GM21528 (cell line): ENCODE measurements at regions not wholly inside any gene's neighbourhood (a gene's known extent, or its start where the extent isn't known, plus 50 kb on each side); places are given as distances from the start of the nearest gene placed in this dataset.

Source experiments
- ATAC-seq: cut with Tn5 transposase; IDR thresholded peaks from one replicate; pipeline ENCODE4 v1.9.1; 2021; ENCODE audit warnings: mild to moderate bottlenecking, moderate library complexity; ENCODE audit not compliant: unreplicated experiment, low FRiP score

GRCh38 chr2:180497621-180498152, 482.7 kb upstream of the UBE2E3 start:
- ATAC-seq: no peak

DNA sequence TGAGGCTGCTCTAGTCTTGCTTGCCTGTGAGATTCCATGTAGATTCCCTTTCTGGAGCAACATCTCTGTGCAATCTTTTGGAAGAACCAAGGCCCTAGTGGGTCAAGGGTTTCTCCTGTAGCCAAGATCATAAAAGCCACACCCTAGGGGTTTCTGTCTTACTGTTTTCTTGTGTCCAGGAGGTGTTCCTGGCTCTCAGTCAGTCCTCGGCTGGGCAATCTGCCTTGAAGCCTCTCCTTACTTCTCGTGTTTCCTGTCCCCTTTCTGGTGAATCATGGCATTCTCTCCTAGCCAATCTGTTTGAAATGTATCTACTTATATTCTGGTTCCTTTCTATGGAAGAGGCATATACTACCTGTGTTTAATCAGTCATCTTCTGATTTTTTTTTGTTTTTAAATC, 484.8 kb upstream of the UBE2E3 start:
- no peak for ATAC-seq

DNA sequence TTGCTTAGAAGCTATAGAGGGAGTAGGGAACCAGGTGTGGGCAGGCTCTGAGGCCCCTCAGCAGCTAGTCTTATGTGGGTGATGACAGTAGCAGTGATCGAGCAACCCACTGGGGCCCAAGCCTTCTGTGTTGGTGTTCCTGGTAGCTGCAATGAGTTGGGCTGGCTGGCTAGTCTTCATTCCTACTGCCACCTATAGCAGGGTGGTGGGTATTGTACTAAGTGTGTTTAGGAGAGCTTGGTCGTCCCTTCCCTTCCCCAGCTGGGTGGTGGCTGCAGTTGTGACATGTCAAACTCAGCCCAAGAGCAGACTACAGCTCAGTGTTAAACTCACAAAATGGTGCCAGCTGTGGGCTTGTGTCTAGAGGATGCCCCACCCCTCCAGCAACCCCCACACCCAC, 486.1 kb upstream of the UBE2E3 start:
- ATAC-seq: no peak

- no peak for ATAC-seq
Observed at GRCh38 chr2:180482696-180483095, 475.6 kb upstream of the CWC22 start.

GRCh38 chr2:180481998-180482397, 474.9 kb upstream of the CWC22 start:
- ATAC-seq: no peak

DNA sequence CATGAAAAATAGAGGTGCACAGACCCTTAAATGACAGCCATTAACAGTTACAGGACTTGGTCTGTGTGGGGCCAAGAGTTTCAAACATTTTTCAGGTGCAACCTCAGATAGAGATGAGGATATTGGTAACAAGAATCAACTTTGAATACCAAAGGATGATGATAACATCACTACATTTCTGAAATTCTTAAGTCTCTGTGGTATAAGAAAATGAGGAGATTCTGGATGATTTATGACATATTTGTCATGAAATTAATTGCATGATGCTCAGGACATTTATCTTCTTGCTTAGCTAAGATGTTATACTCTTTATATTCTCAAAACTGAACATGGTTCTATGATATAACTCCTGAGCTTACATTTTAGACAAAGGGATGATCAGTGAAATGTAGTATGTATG, 471.8 kb upstream of the CWC22 start:
- ATAC-seq: no peak

- ATAC-seq: no peak
Observed at GRCh38 chr2:180474716-180475115, 467.6 kb upstream of the CWC22 start.

GRCh38 chr2:180473456-180473855, 466.4 kb upstream of the CWC22 start:
- no peak for ATAC-seq

GRCh38 chr2:180472133-180472532, 465.0 kb upstream of the CWC22 start:
- ATAC-seq: no peak

GRCh38 chr2:180463608-180464007, 456.5 kb upstream of the CWC22 start:
- no peak for ATAC-seq

GRCh38 chr2:180461761-180462160, 454.7 kb upstream of the CWC22 start:
- ATAC-seq: no peak

- ATAC-seq: no peak
Observed at GRCh38 chr2:180456801-180457200, 449.7 kb upstream of the CWC22 start.

GRCh38 chr2:180450841-180451240, 443.7 kb upstream of the CWC22 start:
- ATAC-seq: no peak

DNA sequence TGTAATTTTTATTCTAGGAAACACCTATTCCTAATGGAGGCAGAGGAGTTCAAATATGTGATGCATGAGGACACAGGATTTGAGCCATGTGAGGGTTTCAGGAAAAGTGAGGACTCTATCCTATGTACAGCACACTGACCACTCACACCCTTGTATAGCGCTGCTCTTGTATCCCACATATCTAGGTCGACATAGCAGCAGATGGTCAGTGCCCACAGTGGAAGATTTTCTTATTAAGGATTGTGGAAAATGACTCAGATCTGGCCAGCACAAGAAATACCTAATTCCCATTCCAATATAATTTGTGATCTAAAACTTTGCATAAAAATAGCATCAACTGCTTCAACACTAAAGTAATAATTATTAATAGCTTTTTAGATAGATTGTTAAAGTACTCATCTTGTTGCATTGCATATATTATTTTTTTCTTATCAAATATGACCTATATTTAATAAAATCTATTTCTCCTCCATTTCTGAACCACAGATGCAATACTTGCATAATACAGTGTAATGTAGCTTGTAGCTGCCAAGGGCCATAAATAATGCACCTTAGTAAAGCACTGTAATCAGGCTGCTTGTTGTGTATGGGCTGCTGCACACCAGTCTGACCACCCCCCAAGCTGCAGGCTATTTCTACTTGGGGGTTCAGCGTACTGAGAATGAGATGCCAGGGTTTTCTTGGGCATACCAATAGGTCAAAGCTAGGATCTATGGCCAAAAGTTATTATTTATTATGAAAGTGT, 442.2 kb upstream of the CWC22 start:
- ATAC-seq: no peak

DNA sequence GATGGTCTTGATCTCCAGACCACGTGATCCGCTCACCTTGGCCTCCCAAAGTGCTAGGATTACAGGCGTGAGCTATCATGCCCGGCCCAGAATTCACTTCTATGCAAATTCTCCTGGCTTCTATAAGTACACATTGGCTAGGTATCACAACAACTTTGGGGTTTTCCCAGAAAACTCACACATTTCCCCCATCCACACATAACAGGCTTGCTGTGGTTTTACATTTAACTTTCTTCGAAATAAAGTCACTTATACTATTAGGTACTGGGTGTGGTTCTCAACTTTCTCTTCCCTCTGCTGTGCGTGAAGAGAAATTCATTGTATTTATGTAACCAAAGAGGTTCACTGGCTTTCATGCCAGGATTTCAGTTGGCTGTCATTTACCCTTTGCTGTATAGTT, 439.4 kb upstream of the CWC22 start:
- ATAC-seq: no peak

DNA sequence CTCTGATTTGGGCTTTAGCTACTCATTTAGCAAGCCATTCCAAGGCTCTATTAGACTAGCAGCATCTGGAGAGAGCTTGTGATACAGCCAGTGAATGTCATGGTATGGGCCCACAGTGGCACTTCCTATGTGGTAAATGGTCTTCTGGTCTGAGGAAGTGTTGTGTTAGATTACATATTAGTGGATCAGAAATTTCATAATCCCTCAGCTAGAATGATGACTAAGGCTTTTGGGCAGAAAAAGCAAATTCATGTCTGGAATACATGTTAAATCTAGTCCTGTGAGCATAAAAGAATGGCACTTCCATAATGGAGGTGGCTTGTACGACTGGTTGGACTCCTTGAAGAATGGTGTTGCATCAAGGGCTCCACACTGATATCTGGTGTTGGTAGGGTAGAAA, 436.8 kb upstream of the CWC22 start:
- no peak for ATAC-seq

DNA sequence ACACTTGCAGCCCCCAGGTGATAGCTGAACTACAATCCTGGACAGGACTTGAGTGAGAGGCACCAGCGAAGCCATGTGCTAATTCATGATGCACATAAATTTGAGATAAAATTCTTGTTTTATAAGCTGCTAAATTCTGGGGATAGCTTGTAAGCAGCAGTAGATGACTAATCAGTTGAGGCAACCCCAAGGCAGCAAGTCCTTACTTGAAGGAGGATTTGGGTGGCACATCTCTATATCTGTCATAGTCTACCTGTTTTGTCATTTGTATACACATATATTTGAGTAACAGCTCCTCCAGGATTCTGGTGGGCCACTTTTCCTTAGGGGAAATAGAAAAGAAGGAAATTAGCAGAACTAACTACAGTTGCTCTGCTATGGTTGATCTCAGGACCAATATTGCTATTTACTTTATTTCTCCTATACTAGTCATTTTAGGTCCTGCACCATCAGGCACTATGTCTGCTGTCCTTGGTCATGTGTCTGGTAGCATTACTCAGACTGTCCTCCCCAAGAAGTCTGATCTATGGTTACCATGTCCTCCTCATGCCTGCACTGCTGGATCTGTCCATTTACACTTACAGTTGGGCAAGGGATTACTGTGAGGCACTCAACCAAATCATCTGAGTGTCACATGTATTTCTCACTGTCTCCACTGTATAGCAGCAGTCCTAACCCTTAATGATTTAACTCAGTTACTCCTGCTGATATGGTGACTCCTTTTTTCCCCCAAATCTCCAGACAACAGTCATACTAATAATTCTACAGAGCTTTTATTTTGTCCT, 436.0 kb upstream of the CWC22 start:
- no peak for ATAC-seq

DNA sequence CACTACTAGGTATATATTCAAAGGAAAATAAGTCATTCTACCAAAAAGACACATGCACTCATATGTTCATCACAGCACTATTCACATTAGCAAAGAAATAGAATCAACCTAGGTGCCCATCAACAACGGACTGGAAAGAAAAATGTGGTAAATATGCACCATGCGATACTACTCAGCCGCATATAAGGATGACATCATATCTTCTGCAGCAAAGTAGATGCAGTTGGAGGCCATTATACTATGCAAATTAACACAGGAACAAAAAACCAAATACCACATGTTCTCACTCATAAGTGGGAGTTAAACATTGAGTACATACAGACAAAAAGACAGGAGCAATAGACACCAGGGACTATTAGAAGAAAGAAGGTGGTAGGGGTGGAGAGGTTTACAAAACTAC, 412.1 kb upstream of the CWC22 start:
- ATAC-seq: no peak

DNA sequence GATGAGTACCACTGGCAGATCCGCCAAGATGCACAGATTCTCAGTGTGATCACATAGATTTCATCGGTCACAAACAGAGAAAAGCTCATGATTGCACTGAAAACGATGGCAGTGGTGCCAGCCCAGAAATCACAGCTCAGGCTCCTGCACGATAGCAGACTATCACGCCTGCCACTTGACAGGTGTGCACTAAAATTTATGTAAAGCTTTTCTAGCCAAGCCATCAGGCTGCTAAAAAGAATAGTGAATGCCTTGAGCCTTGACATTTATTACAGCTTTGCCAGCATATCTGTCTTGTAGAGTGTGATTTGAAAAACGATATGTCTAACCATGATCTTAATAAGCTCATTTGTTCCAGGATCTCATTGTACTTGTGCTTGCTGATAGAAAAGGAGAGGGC, 409.5 kb upstream of the CWC22 start:
- ATAC-seq: no peak

DNA sequence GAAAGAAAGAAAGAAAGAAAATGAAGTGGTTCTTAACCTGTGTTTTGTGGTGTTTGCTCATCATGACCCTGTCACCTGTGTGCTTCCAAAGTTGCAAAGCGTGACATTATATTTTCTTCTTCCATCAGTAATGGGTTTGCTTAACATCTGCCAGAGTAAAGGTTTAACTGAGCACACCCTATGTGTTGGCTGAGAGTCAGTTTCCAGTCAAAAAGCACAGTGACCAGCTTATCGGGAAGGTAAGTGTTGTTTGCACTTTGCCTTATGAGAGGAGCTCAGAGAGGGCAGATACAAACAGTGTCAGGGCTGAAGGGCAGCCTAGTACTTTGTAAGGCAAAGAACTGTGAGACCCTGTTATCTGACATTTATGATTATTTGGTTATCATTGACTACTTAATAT, 406.2 kb upstream of the CWC22 start:
- ATAC-seq: no peak

DNA sequence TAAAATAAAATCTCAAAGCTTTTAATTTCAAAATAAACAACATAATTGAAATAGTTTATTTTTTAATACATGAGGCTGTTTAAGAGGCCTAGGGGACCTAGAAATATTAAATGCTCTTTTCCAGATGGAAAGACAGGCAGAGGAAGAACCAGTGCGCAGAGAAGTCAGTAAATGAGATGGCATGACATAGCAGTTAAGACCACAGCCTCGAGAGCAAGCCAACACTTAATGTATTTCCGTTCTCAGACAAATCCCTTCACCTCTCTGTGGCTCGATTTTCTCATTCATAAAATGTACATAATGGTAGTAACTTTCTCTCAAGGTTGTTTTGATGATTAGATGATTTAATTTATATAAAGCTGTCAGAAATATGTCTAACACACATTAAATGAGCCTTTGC, 405.1 kb upstream of the CWC22 start:
- ATAC-seq: no peak

GRCh38 chr2:180411661-180412060, 404.6 kb upstream of the CWC22 start:
- no peak for ATAC-seq
